Fibroblast of the aortic adventitia (primary cell): ENCODE measurements at regions not wholly inside any gene's neighbourhood (a gene's known extent, or its start where the extent isn't known, plus 50 kb on each side); places are given as distances from the start of the nearest gene placed in this dataset.
A peak's percentile ranks its signal among the peaks of the same experiment; 100 is the strongest.

ENCODE experiments used
- DNase-seq: peaks from one replicate; pipeline ENCODE4 v3.0.0-alpha.2; 2010; ENCODE audit warnings: low read depth
- H3K4me3 ChIP-seq: 2 replicates; pipeline ENCODE4 v1.5.1; 2011; ENCODE audit warnings: low read depth, mild to moderate bottlenecking, control low read depth, low read length, moderate library complexity
- CTCF ChIP-seq: IDR thresholded peaks from 2 replicates; pipeline ENCODE4 v1.5.1; 2011; ENCODE audit warnings: mild to moderate bottlenecking, low read length, control low read depth, inconsistent platforms; ENCODE audit not compliant: insufficient read depth

- DNase-seq, result no peak
- no peak overlapping the region for H3K4me3 ChIP-seq
- TF ChIP-seq CTCF, result no peak
Measured at GRCh38 chr4:81789741-81790399, 318.2 kb upstream of the RASGEF1B start.

- H3K4me3 ChIP-seq, result no peak overlapping the region
- no peak for DNase-seq
Measured at GRCh38 chr4:81789158-81789557, 317.5 kb upstream of the RASGEF1B start.

GRCh38 chr4:81786766-81787165, 315.1 kb upstream of the RASGEF1B start:
- no peak overlapping the region for H3K4me3 ChIP-seq
- no peak for TF ChIP-seq CTCF
- no peak for DNase-seq

More at GRCh38 chr4:81789158-81789557, 317.5 kb upstream of the RASGEF1B start:
- no peak for TF ChIP-seq CTCF

- DNase-seq, result peak; percentile 3
- no peak for TF ChIP-seq CTCF
Measured at GRCh38 chr4:81786063-81786763, 314.5 kb upstream of the RASGEF1B start.

GRCh38 chr4:81785338-81785737, 313.6 kb upstream of the RASGEF1B start:
- H3K4me3 ChIP-seq, result no peak overlapping the region
- no peak for TF ChIP-seq CTCF
- DNase-seq, result no peak

More at GRCh38 chr4:81786063-81786763, 314.5 kb upstream of the RASGEF1B start:
- no peak overlapping the region for H3K4me3 ChIP-seq

GRCh38 chr4:81783558-81783957, 311.9 kb upstream of the RASGEF1B start:
- H3K4me3 ChIP-seq, result no peak overlapping the region
- TF ChIP-seq CTCF, result no peak
- DNase-seq, result no peak
